GM12878 (cell line): ENCODE measurements at regions not wholly inside any gene's neighbourhood (a gene's known extent, or its start where the extent isn't known, plus 50 kb on each side); places are given as distances from the start of the nearest gene placed in this dataset.

Source experiments
- ATAC-seq: fragments of 200-7000 bp; cut with Tn5 transposase; 3 replicates; pipeline ENCODE4 v1.9.1; 2020; ENCODE audit warnings: mild to moderate bottlenecking, moderate library complexity
- BruUV-seq: library from RNA; stranded (reverse); fragments of 400-500 nt; replicated peaks from 2 replicates; lab custom pipeline; 2021; lab: Mats Ljungman, UMichigan
- CTCF ChIA-PET: fragments of 300-600 bp; sonication (Branson Sonifier 250); formaldehyde crosslinking; extraction: SDS; loops from one replicate; lab custom pipeline; 2021; ENCODE audit warnings: inconsistent platforms; lab: Yijun Ruan, JAX
- POLR2A ChIA-PET: fragments of 350-600 bp; formaldehyde crosslinking; extraction: SDS; loops from one replicate; lab custom pipeline; 2021; ENCODE audit warnings: inconsistent platforms; lab: Charles Lee
- RAD21 ChIA-PET: fragments of 300-600 bp; sonication (Branson Sonifier 250); formaldehyde crosslinking; loops from one replicate; lab custom pipeline; 2023; ENCODE audit warnings: antibody characterized with exemption; ENCODE audit not compliant: unreplicated experiment; lab: Charles Lee
- SMC1A ChIA-PET: fragments of 300-600 bp; sonication (Branson Sonifier 250); formaldehyde crosslinking; loops from one replicate; lab custom pipeline; 2023; ENCODE audit not compliant: unreplicated experiment, uncharacterized antibody; lab: Charles Lee
- DNase-seq: peaks from one replicate; pipeline ENCODE4 v3.0.0-alpha.2; 2011; ENCODE audit warnings: low read depth, low spot score
- FAIRE-seq: peaks from 3 replicates; lab custom pipeline; 2011; peaks lifted over from hg19 to GRCh38; lab: Jason Lieb, UNC
- H2AFZ ChIP-seq: 2 replicates; pipeline ENCODE4 v1.6.0; 2011; ENCODE audit warnings: low read depth, low read length, control low read depth; ENCODE audit not compliant: control insufficient read depth
- H3K27ac ChIP-seq: 2 replicates; pipeline ENCODE4 v1.5.1; 2011; ENCODE audit warnings: control low read depth; ENCODE audit not compliant: control insufficient read depth, insufficient read depth
- H3K27me3 ChIP-seq, 2 experiments: replicated peaks in 1 of 2; 2 replicates each; pipeline versions ENCODE4 v1.6.0 to v1.6.1; 2011; ENCODE audit warnings: low read length in 1 of 2; ENCODE audit not compliant: control insufficient read depth in 2 of 2, insufficient read depth in 2 of 2
- H3K36me3 ChIP-seq, 2 experiments: 2 replicates each; pipeline ENCODE4 v1.5.1; 2011; ENCODE audit warnings: low read length in 1 of 2; ENCODE audit not compliant: control insufficient read depth in 2 of 2, insufficient read depth in 2 of 2
- H3K4me1 ChIP-seq: 2 replicates; pipeline ENCODE4 v1.6.1; 2011; ENCODE audit warnings: mild to moderate bottlenecking, low read length, moderate library complexity, mixed read lengths; ENCODE audit not compliant: control insufficient read depth, insufficient read depth
- H3K4me2 ChIP-seq: 2 replicates; pipeline ENCODE4 v1.6.0; 2011; ENCODE audit warnings: control low read depth; ENCODE audit not compliant: control insufficient read depth, insufficient read depth
- H3K4me3 ChIP-seq: fragments of 200-600 bp; sonication (generic); 2 replicates; pipeline ENCODE4 v1.5.1; 2016
- H3K79me2 ChIP-seq: 2 replicates; pipeline ENCODE4 v1.6.0; 2011; ENCODE audit warnings: low read length; ENCODE audit not compliant: control insufficient read depth, insufficient read depth
- H3K9ac ChIP-seq: 2 replicates; pipeline ENCODE4 v1.8.0; 2011; ENCODE audit warnings: low read length, control low read depth, mixed read lengths; ENCODE audit not compliant: control insufficient read depth, insufficient read depth
- H3K9me3 ChIP-seq: replicated peaks from 3 replicates; pipeline ENCODE4 v1.5.1; 2011; ENCODE audit warnings: mild to moderate bottlenecking, low read length; ENCODE audit not compliant: control insufficient read depth, insufficient read depth
- H4K20me1 ChIP-seq: 2 replicates; pipeline ENCODE4 v1.6.0; 2011; ENCODE audit not compliant: control insufficient read depth, insufficient read depth
- BMI1 ChIP-seq: fragments of 450-650 bp; IDR thresholded peaks from 2 replicates; pipeline ENCODE4 v1.6.1; 2016; ENCODE audit warnings: mild to moderate bottlenecking, moderate library complexity, borderline replicate concordance
- CBX3 ChIP-seq: fragments of 200-600 bp; sonication (generic); IDR thresholded peaks from 2 replicates; pipeline ENCODE4 v1.6.1; 2016; ENCODE audit warnings: low read depth, borderline replicate concordance
- CHD1 ChIP-seq: IDR thresholded peaks from 2 replicates; pipeline ENCODE4 v1.6.1; 2012; ENCODE audit warnings: low read depth, low read length, improper control_type of control experiment
- CHD2 ChIP-seq: IDR thresholded peaks from 2 replicates; pipeline ENCODE4 v1.6.1; 2011; ENCODE audit warnings: low read depth, low read length, improper control_type of control experiment, borderline replicate concordance
- HDAC6 ChIP-seq: fragments of 200-600 bp; sonication (generic); IDR thresholded peaks from one replicate; pipeline ENCODE4 v1.8.0; 2017; ENCODE audit warnings: antibody characterized with exemption; ENCODE audit not compliant: unreplicated experiment
- IRF5 ChIP-seq: fragments of 450-650 bp; IDR thresholded peaks from 2 replicates; pipeline ENCODE4 v1.6.1; 2017; ENCODE audit warnings: borderline replicate concordance
- MEF2A ChIP-seq: IDR thresholded peaks from 2 replicates; pipeline ENCODE4 v1.6.1; 2011; ENCODE audit warnings: low read depth, mild to moderate bottlenecking, low read length, moderate library complexity; ENCODE audit not compliant: insufficient read depth
- NFYA ChIP-seq: IDR thresholded peaks from 2 replicates; pipeline ENCODE4 v1.6.1; 2011; ENCODE audit warnings: low read depth, mild to moderate bottlenecking, low read length, improper control_type of control experiment, borderline replicate concordance
- WRNIP1 ChIP-seq: IDR thresholded peaks from 2 replicates; pipeline ENCODE4 v1.6.1; 2011; ENCODE audit warnings: low read depth, low read length, improper control_type of control experiment, borderline replicate concordance
- WGBS: methylation state at CpG from one replicate; pipeline ENCODE4 v1.1.6; 2016; ENCODE audit warnings: low lambda C conversion rate; ENCODE audit not compliant: insufficient replicate concordance, insufficient coverage; ENCODE audit errors: missing lambda C conversion rate; 5-methylcytosine and 5-hydroxymethylcytosine counted together
- in situ Hi-C: fragments of 300-500 bp; cut with MboI; formaldehyde crosslinking; loops from 9 replicates; pipeline ENCODE4 v1.14.3; 2018; ENCODE audit warnings: mixed read lengths
- intact Hi-C: fragments of 100-400 bp; cut with micrococcal nuclease; formaldehyde crosslinking; loops from one replicate; pipeline ENCODE4 v1.14.2; 2022; ENCODE audit not compliant: unreplicated experiment
- TF ChIP-seq, protein P1 (sequence below), 3 experiments: IDR thresholded peaks in 2 of 3; conservative IDR thresholded peaks in 1 of 3; 2 replicates each; pipeline ENCODE4 v1.5.1; 2011; ENCODE audit warnings: low read depth in 3 of 3, low read length in 3 of 3, mild to moderate bottlenecking in 3 of 3, control low read depth in 2 of 3, moderate library complexity in 2 of 3, inconsistent platforms in 1 of 3, mixed read lengths in 1 of 3; ENCODE audit not compliant: control insufficient read depth in 2 of 3, insufficient read depth in 1 of 3; ENCODE audit errors: extremely low read depth in 1 of 3

DNA sequence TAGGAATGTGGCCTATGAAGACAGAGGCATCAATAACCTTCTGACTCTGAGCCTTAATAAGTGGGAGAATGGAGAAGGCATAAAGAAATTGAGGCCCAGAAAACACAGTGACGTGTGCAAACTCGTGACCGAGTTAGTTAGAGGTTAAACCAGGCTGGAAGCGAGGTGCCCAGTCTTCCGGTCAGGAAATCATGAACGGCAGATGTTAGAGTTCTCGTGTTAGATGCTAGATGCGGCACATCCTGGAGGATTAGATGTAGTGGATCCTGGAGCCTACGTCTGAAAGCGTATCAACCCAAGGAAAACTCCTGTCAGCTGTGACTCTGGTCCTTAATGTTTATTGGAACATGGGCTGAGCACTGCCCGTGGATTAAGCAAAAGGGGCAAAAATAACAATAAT is 275.9 kb downstream of the TCF7L2 start:
- H3K4me3 ChIP-seq: no peak overlapping the region
- H3K79me2 ChIP-seq: no peaks in the 10 kb centered on the region
- no peak for TF ChIP-seq HDAC6
- no peak for TF ChIP-seq MEF2A
- TF ChIP-seq, protein P1, sequence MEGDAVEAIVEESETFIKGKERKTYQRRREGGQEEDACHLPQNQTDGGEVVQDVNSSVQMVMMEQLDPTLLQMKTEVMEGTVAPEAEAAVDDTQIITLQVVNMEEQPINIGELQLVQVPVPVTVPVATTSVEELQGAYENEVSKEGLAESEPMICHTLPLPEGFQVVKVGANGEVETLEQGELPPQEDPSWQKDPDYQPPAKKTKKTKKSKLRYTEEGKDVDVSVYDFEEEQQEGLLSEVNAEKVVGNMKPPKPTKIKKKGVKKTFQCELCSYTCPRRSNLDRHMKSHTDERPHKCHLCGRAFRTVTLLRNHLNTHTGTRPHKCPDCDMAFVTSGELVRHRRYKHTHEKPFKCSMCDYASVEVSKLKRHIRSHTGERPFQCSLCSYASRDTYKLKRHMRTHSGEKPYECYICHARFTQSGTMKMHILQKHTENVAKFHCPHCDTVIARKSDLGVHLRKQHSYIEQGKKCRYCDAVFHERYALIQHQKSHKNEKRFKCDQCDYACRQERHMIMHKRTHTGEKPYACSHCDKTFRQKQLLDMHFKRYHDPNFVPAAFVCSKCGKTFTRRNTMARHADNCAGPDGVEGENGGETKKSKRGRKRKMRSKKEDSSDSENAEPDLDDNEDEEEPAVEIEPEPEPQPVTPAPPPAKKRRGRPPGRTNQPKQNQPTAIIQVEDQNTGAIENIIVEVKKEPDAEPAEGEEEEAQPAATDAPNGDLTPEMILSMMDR (IDR thresholded peaks at IDR 0.05 in 2 of 3, conservative IDR thresholded peaks at IDR 0.05 in 1 of 3; ENCODE audit: control insufficient read depth in 2 of 3, extremely low read depth in 1 of 3, insufficient read depth in 1 of 3, low read depth in 3 of 3, low read length in 3 of 3): no peak
- no peak for TF ChIP-seq WRNIP1
- TF ChIP-seq CHD2: no peak
- no peak for TF ChIP-seq NFYA
- TF ChIP-seq CHD1: no peak
- no peak for TF ChIP-seq BMI1
- no peak for TF ChIP-seq CBX3
- no peak for TF ChIP-seq IRF5
- TF ChIP-seq, all 136 proteins: peak for 0
- no peak overlapping the region for H3K27ac ChIP-seq
- SMC1A ChIA-PET: no interaction called here
- in situ Hi-C loops: no loop called here
- BruUV-seq: no TSS peak
- no peak overlapping the region for H2AFZ ChIP-seq
- no peaks in the 10 kb centered on the region for H3K36me3 ChIP-seq
- RAD21 ChIA-PET: no interaction called here
- POLR2A ChIA-PET: no interaction called here
- CTCF ChIA-PET: no interaction called here
- WGBS: 53% methylated on average over 11 of the region's 11 CpGs
- peaks cover 0 to 3% of the 10 kb centered on the region in 2 experiments; a peak in 2 of 4 replicates for H3K27me3 ChIP-seq
- H3K4me1 ChIP-seq: no peaks in the 10 kb centered on the region
- no peak for DNase-seq
- no peak for ATAC-seq
- intact Hi-C loops: no loop called here
- H3K9me3 ChIP-seq: no peaks in the 10 kb centered on the region
- no peak overlapping the region for H3K4me2 ChIP-seq
- no peak for FAIRE-seq
- no peak overlapping the region for H3K9ac ChIP-seq
- no peaks in the 10 kb centered on the region for H4K20me1 ChIP-seq
